OCI-LY1 (cell line): ENCODE measurements at regions not wholly inside any gene's neighbourhood (a gene's known extent, or its start where the extent isn't known, plus 50 kb on each side); places are given as distances from the start of the nearest gene placed in this dataset.
"Not testable (repeated sequence)": the region's sequence is repeated elsewhere in the genome, so short reads cannot be mapped to it uniquely, and the experiment has no call there.

Experiments used
- H2AFZ ChIP-seq: fragments of 200-600 bp; sonication (generic), shearing (Covaris generic); 2 replicates; pipeline ENCODE4 v1.6.0; 2014; ENCODE audit warnings: antibody characterized with exemption, mild to moderate bottlenecking, low read length
- H3F3A ChIP-seq: fragments of 200-600 bp; sonication (generic), shearing (Covaris generic); 2 replicates; pipeline ENCODE4 v1.6.0; 2014; ENCODE audit warnings: mild to moderate bottlenecking, antibody characterized with exemption, low read length, moderate library complexity; ENCODE audit not compliant: insufficient read depth
- H3K27ac ChIP-seq: fragments of 200-600 bp; sonication (generic); 2 replicates; pipeline ENCODE4 v1.5.1; 2014; ENCODE audit warnings: low read length, mixed run types, mild to moderate bottlenecking, low read depth; ENCODE audit not compliant: poor library complexity, severe bottlenecking
- H3K27me3 ChIP-seq: fragments of 200-600 bp; sonication (generic); 2 replicates; pipeline ENCODE4 v1.6.0; 2014; ENCODE audit warnings: antibody characterized with exemption, mild to moderate bottlenecking, low read length, moderate library complexity; ENCODE audit not compliant: insufficient read depth
- H3K36me3 ChIP-seq: fragments of 200-600 bp; sonication (generic); 2 replicates; pipeline ENCODE4 v1.6.1; 2014; ENCODE audit warnings: mild to moderate bottlenecking, antibody characterized with exemption, low read length, moderate library complexity, mixed read lengths; ENCODE audit not compliant: insufficient read depth
- H3K4me1 ChIP-seq: fragments of 200-600 bp; sonication (generic); 2 replicates; pipeline ENCODE4 v1.5.1; 2014; ENCODE audit warnings: mild to moderate bottlenecking, low read length, moderate library complexity; ENCODE audit not compliant: insufficient read depth, severe bottlenecking
- H3K4me2 ChIP-seq: fragments of 200-600 bp; sonication (generic), shearing (Covaris generic); 2 replicates; pipeline ENCODE4 v1.6.1; 2014; ENCODE audit warnings: low read length
- H3K4me3 ChIP-seq: fragments of 200-600 bp; sonication (generic); 2 replicates; pipeline ENCODE4 v1.5.1; 2014; ENCODE audit warnings: low read length, low read depth, mild to moderate bottlenecking, mixed read lengths; ENCODE audit not compliant: poor library complexity, severe bottlenecking
- H3K79me2 ChIP-seq: fragments of 200-600 bp; shearing (Covaris generic); 2 replicates; pipeline ENCODE4 v1.6.1; 2016; ENCODE audit warnings: mixed run types, low read length, mixed read lengths; ENCODE audit not compliant: insufficient read depth
- H3K9ac ChIP-seq: fragments of 200-600 bp; sonication (generic), shearing (Covaris generic); 2 replicates; pipeline ENCODE4 v1.6.1; 2014; ENCODE audit warnings: mild to moderate bottlenecking, low read length, mixed read lengths
- H3K9me2 ChIP-seq: fragments of 200-600 bp; sonication (generic), shearing (Covaris generic); 2 replicates; pipeline ENCODE4 v1.6.1; 2014; ENCODE audit warnings: low read depth, mild to moderate bottlenecking, low read length, mixed read lengths
- H3K9me3 ChIP-seq: fragments of 200-600 bp; shearing (Covaris generic); 2 replicates; pipeline ENCODE4 v1.6.1; 2014; ENCODE audit warnings: low read length, mixed read lengths
- H4K20me1 ChIP-seq: fragments of 200-600 bp; sonication (generic), shearing (Covaris generic); 2 replicates; pipeline ENCODE4 v1.6.0; 2016; ENCODE audit warnings: mild to moderate bottlenecking, low read length; ENCODE audit not compliant: insufficient read depth
- EZH2 ChIP-seq: fragments of 200-600 bp; sonication (generic), shearing (Covaris generic); IDR thresholded peaks from 2 replicates; pipeline ENCODE4 v1.8.0; 2017; ENCODE audit warnings: borderline replicate concordance, mixed run types, mild to moderate bottlenecking, antibody characterized with exemption, low read length, moderate library complexity, mixed read lengths
- TF ChIP-seq, protein P1 (sequence below): fragments of 200-600 bp; sonication (generic), shearing (Covaris generic); IDR thresholded peaks from 2 replicates; pipeline ENCODE4 v1.5.1; 2017; ENCODE audit warnings: mild to moderate bottlenecking, antibody characterized with exemption, low read length, moderate library complexity, mixed read lengths

DNA sequence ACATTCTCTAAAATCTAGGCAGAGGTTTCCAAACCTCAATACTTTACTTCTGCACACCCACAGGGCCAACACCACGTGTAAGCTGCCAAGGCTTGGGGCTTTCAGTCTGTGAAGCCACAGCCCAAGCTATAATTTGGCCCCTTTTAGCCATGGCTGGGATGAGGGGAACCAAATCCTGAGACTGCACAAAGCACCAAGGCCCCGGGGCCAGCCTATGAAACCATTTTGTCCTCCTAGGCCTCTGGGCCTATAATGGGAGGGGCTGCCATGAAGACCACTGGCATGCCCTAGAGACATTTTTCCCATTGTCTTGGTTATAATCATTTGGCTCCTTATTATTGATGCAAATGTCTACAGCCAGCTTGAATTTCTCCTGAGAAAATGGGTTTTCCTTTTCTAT is 513.0 kb upstream of the ADGRB3 start:
- no peak for TF ChIP-seq EZH2
- TF ChIP-seq, protein P1, sequence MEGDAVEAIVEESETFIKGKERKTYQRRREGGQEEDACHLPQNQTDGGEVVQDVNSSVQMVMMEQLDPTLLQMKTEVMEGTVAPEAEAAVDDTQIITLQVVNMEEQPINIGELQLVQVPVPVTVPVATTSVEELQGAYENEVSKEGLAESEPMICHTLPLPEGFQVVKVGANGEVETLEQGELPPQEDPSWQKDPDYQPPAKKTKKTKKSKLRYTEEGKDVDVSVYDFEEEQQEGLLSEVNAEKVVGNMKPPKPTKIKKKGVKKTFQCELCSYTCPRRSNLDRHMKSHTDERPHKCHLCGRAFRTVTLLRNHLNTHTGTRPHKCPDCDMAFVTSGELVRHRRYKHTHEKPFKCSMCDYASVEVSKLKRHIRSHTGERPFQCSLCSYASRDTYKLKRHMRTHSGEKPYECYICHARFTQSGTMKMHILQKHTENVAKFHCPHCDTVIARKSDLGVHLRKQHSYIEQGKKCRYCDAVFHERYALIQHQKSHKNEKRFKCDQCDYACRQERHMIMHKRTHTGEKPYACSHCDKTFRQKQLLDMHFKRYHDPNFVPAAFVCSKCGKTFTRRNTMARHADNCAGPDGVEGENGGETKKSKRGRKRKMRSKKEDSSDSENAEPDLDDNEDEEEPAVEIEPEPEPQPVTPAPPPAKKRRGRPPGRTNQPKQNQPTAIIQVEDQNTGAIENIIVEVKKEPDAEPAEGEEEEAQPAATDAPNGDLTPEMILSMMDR = no peak
- H3K9me3 ChIP-seq = peaks cover 7% of the 10 kb centered on the region; the same call in 1 of the 2 replicates
- H3K4me3 ChIP-seq = no peak overlapping the region
- no peaks in the 10 kb centered on the region for H3K79me2 ChIP-seq
- no peak overlapping the region for H3K9ac ChIP-seq
- peaks cover 9% of the 10 kb centered on the region for H3K4me1 ChIP-seq
- H4K20me1 ChIP-seq = no peaks in the 10 kb centered on the region
- no peak overlapping the region for H3K4me2 ChIP-seq
- H2AFZ ChIP-seq = no peak overlapping the region
- H3K27me3 ChIP-seq = no peaks in the 10 kb centered on the region
- H3K36me3 ChIP-seq = no peaks in the 10 kb centered on the region
- no peaks in the 10 kb centered on the region for H3K9me2 ChIP-seq
- no peak overlapping the region for H3K27ac ChIP-seq
- no peaks in the 10 kb centered on the region for H3F3A ChIP-seq

DNA sequence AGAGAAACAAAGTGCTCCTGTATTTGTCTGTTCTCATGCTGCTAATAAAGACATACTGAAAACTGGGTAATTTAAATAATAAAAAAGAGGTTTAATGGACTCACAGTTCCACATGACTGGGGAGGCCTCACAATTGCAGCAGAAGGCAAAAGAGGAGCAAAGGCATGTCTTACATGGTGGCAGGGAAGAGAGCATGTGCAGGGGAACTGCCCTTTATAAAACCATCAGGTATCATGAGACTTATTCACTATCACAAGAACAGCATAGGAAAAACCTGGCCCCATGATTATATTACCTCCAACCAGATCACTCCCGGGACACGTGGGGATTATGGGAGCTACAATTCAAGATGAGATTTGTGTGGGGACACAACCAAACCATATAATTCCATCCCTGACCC is 514.1 kb upstream of the ADGRB3 start:
- not testable (repeated sequence) for H3K9me2 ChIP-seq, H3K4me3 ChIP-seq, H3K9me3 ChIP-seq, H3K27me3 ChIP-seq, H3K79me2 ChIP-seq, H2AFZ ChIP-seq, H3K4me1 ChIP-seq, H3K4me2 ChIP-seq, H3K27ac ChIP-seq, H3K9ac ChIP-seq, H4K20me1 ChIP-seq, H3K36me3 ChIP-seq, H3F3A ChIP-seq

DNA sequence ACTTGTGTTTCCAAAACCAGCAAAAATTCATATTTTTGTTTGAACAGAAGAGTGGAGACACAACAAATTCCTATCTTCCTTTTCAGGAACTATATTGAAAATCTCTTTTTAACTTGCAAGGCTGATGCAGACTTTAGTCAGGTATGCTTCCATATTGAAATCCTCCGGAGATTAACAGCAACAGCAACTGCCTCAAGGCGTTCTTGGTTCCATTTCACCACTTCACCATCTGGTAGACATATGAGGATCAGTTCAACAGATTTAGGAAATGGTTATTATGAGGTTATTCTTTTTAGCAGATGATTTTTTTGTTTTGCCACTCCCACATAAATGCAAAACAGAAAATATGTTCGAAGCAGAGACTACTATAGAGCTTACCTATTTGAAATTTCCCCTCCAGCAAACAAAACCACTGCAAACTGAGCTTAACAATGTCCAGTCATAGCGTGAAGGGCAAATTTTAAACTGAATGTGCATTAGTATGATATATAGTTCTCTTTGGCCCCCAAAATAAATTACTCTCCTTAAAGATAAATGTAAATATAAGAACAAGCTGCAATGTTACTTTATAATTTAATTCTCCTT is 520.5 kb upstream of the ADGRB3 start:
- H3K79me2 ChIP-seq = no peaks in the 10 kb centered on the region
- H3K27ac ChIP-seq = no peak overlapping the region
- no peaks in the 10 kb centered on the region for H4K20me1 ChIP-seq
- H3K4me3 ChIP-seq = no peak overlapping the region
- H3K4me1 ChIP-seq = no peaks in the 10 kb centered on the region
- H3K36me3 ChIP-seq = no peaks in the 10 kb centered on the region
- no peaks in the 10 kb centered on the region for H3K27me3 ChIP-seq
- no peak overlapping the region for H3K4me2 ChIP-seq
- no peaks in the 10 kb centered on the region for H3F3A ChIP-seq
- H3K9ac ChIP-seq = no peak overlapping the region
- H3K9me3 ChIP-seq = no peaks in the 10 kb centered on the region
- peak overlapping the region; percentile 74; the same call in 1 of the 2 replicates for H2AFZ ChIP-seq
- H3K9me2 ChIP-seq = no peaks in the 10 kb centered on the region
- TF ChIP-seq, protein P1 = no peak
- TF ChIP-seq EZH2 = no peak

DNA sequence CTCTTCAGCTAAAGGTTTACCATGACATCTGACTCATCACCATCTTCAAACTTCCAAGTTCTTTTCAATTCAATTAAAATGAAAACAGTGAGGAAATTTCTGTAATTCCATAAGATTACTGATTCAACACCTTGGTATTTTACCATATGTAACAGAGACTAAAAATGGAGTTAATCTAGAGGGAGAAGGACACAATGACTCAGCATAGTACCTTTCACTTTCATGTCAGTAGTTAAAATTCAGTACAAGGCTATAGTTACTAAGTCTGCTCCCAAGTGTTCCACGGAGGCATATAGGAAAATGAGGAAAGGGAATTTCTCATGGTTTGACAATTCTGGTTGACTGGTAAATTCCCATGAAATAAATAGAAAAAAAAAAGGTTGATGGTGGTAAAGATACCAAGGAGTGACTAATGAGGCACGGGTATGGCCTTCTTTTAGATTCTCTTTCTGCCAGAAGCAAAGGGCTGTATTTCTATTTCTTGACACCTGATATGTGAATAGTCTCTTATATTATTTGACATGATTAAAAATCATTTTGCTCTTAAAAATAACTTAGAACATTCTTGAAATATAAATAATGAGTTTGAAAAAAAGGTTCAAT is 526.7 kb upstream of the ADGRB3 start:
- 0 out of 2 replicates have a peak overlapping the region, but pooled peaks have one; percentile 48 for H2AFZ ChIP-seq
- no peak overlapping the region for H3K9ac ChIP-seq
- H4K20me1 ChIP-seq = no peaks in the 10 kb centered on the region
- no peak overlapping the region for H3K27ac ChIP-seq
- H3K4me1 ChIP-seq = no peaks in the 10 kb centered on the region
- TF ChIP-seq, protein P1 = no peak
- no peak for TF ChIP-seq EZH2
- no peaks in the 10 kb centered on the region for H3K9me2 ChIP-seq
- H3F3A ChIP-seq = no peaks in the 10 kb centered on the region
- no peak overlapping the region for H3K4me2 ChIP-seq
- H3K79me2 ChIP-seq = no peaks in the 10 kb centered on the region
- H3K36me3 ChIP-seq = no peaks in the 10 kb centered on the region
- no peaks in the 10 kb centered on the region for H3K9me3 ChIP-seq
- no peak overlapping the region for H3K4me3 ChIP-seq
- H3K27me3 ChIP-seq = no peaks in the 10 kb centered on the region
